ENCODE measurements at regions not wholly inside any gene's neighbourhood (a gene's known extent, or its start where the extent isn't known, plus 50 kb on each side); places are given as distances from the start of the nearest gene placed in this dataset.
A peak's percentile ranks its signal among the peaks of the same experiment; 100 is the strongest.
"Not testable (repeated sequence)": the region's sequence is repeated elsewhere in the genome, so short reads cannot be mapped to it uniquely, and the experiment has no call there.

GRCh38 chr5:51214746-51215145 is 168.5 kb upstream of the ISL1 start:
- DNase-seq (ENCODE audit: low spot score) (no peak), ATAC-seq (ENCODE audit: low FRiP score) (no peak)
- no peak for TF ChIP-seq CTCF (IDR thresholded peaks at IDR 0.05)

GRCh38 chr5:51225789-51226742 is 157.2 kb upstream of the ISL1 start:
- TF ChIP-seq CTCF (IDR thresholded peaks at IDR 0.05) = no peak
- no peak for DNase-seq (ENCODE audit: low spot score)
- peak; percentile 19 for ATAC-seq (ENCODE audit: low FRiP score)

GRCh38 chr5:51227963-51228470 is 155.2 kb upstream of the ISL1 start:
- ATAC-seq (ENCODE audit: low FRiP score) (no peak), DNase-seq (ENCODE audit: low spot score) (no peak)
- TF ChIP-seq CTCF (IDR thresholded peaks at IDR 0.05) = no peak

GRCh38 chr5:51230336-51230735 is 152.9 kb upstream of the ISL1 start:
- DNase-seq (ENCODE audit: low spot score) (no peak), ATAC-seq (ENCODE audit: low FRiP score) (no peak)
- TF ChIP-seq CTCF (IDR thresholded peaks at IDR 0.05) = no peak

- ATAC-seq (ENCODE audit: low FRiP score) = no peak
- DNase-seq (ENCODE audit: low spot score) = no peak
- TF ChIP-seq CTCF (IDR thresholded peaks at IDR 0.05) = no peak
Measured at GRCh38 chr5:51242456-51242855, 140.8 kb upstream of the ISL1 start.

GRCh38 chr5:51250957-51251356 is 132.3 kb upstream of the ISL1 start:
- not testable (repeated sequence) for ATAC-seq (ENCODE audit: low FRiP score); DNase-seq (ENCODE audit: low spot score)

- no peak for DNase-seq (ENCODE audit: low spot score)
- no peak for TF ChIP-seq CTCF (IDR thresholded peaks at IDR 0.05)
- no peak for ATAC-seq (ENCODE audit: low FRiP score)
Measured at GRCh38 chr5:51271261-51271660, 112.0 kb upstream of the ISL1 start.
